Mononuclear cell (primary cell): ENCODE measurements at regions not wholly inside any gene's neighbourhood (a gene's known extent, or its start where the extent isn't known, plus 50 kb on each side); places are given as distances from the start of the nearest gene placed in this dataset.
"Not testable (repeated sequence)": the region's sequence is repeated elsewhere in the genome, so short reads cannot be mapped to it uniquely, and the experiment has no call there.

Experiments
- H3K27me3 ChIP-seq: 2 replicates; pipeline ENCODE4 v1.6.0; 2011; ENCODE audit warnings: low read length, control low read depth; ENCODE audit not compliant: insufficient read depth
- H3K4me1 ChIP-seq: 2 replicates; pipeline ENCODE4 v1.5.1; 2011; ENCODE audit warnings: mild to moderate bottlenecking, low read length, control low read depth; ENCODE audit not compliant: insufficient read depth
- H3K4me3 ChIP-seq: 2 replicates; pipeline ENCODE4 v1.5.1; 2011; ENCODE audit warnings: mild to moderate bottlenecking, low read length, moderate library complexity
- H3K9me3 ChIP-seq: 2 replicates; pipeline ENCODE4 v1.5.1; 2011; ENCODE audit warnings: low read depth, mild to moderate bottlenecking, control low read depth, low read length

DNA sequence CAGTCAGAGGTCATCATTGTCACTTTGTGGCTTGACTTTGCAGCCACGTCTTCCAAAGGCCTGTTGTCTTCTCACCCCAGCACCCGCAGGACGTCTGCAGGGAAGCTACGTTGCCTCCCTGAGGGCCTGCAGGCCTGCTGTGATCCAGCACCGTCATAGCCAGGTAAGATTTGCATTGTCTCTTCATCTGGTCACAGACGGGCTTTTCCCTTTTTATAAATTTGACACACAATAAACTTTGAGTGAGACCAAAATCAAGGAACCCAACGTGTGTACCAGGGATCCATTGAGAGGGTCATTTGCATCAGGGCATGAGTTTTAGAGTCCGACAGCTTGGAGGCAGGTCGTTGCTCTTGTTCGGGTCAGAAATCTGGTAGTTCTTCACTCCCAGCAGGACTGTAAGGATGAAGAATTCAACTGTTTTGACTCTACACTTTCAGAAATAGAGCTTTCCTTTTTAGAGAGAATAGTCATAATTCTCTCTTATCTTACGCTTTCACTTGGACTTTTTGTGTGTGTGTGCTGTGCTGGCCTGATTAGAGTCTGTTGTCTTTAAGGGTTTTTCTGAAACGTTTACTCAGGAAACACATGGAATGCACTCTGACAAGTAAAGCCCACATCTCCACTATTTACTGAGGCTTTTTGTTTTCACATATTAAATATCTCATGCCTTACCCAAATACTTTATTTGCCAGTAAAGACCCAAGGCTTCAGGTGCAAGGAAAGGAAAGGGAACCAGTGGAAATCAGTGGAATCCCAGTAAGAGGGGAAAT, 177.2 kb upstream of the TAB2 start:
- no peaks in the 10 kb centered on the region for H3K27me3 ChIP-seq
- no peaks in the 10 kb centered on the region for H3K9me3 ChIP-seq
- H3K4me3 ChIP-seq, result no peak overlapping the region
- H3K4me1 ChIP-seq, result peaks cover 24% of the 10 kb centered on the region

GRCh38 chr6:149140910-149141290, 176.6 kb upstream of the TAB2 start:
- no peak overlapping the region for H3K4me3 ChIP-seq
- H3K4me1 ChIP-seq, result peaks cover 24% of the 10 kb centered on the region
- H3K27me3 ChIP-seq, result no peaks in the 10 kb centered on the region

DNA sequence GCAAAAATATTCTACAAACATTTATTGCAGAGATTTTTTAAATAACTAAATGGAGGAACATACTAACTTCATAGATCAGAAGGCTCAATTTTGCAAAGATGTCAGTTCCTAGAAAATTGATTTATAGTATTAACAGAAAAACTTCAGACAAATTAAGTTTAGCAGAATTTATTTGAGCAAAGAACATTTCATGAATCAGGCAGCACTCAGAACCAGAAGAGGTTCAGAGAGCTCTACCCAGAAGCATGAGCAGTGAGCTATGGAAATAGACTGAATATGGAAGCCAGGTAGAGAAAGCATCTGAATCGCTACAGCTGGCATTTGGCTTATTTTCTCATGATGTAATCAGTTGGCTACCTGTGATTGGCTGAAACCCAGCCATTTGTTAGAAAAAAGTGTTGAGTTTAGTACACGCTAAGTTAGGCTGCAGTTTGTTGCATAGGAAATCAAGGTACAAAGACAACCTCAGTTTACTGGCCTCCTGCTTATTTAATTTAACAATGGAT, 174.5 kb upstream of the TAB2 start:
- H3K27me3 ChIP-seq, result no peaks in the 10 kb centered on the region
- no peaks in the 10 kb centered on the region for H3K9me3 ChIP-seq
- H3K4me3 ChIP-seq, result no peak overlapping the region
- peaks cover 30% of the 10 kb centered on the region for H3K4me1 ChIP-seq

More at GRCh38 chr6:149140910-149141290, 176.6 kb upstream of the TAB2 start:
- H3K9me3 ChIP-seq, result no peaks in the 10 kb centered on the region

DNA sequence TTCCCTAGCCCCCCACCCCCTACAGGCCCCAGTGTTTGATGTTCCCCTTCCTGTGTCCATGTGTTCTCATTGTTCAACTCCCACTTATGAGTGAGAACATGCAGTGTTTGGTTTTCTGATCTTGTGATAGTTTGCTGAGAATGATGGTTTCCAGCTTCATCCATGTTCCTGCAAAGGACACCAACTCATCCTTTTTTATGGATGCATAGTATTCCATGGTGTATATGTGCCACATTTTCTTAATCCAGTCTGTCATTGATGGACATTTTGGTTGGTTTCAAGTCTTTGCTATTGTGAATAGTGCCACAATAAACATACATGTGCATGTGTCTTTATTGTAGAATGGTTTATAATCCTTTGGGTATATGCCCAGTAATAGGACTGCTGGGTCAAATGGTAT, 171.7 kb upstream of the TAB2 start:
- H3K27me3 ChIP-seq, H3K9me3 ChIP-seq, H3K4me3 ChIP-seq: not testable (repeated sequence)
- peaks cover 19% of the 10 kb centered on the region for H3K4me1 ChIP-seq

GRCh38 chr6:149147195-149147594, 170.3 kb upstream of the TAB2 start:
- Histone ChIP-seq H3K9me3 (no peaks in the 10 kb centered on the region), H3K4me3 (no peak overlapping the region), H3K27me3 (no peaks in the 10 kb centered on the region), H3K4me1 (peaks cover 18% of the 10 kb centered on the region)

DNA sequence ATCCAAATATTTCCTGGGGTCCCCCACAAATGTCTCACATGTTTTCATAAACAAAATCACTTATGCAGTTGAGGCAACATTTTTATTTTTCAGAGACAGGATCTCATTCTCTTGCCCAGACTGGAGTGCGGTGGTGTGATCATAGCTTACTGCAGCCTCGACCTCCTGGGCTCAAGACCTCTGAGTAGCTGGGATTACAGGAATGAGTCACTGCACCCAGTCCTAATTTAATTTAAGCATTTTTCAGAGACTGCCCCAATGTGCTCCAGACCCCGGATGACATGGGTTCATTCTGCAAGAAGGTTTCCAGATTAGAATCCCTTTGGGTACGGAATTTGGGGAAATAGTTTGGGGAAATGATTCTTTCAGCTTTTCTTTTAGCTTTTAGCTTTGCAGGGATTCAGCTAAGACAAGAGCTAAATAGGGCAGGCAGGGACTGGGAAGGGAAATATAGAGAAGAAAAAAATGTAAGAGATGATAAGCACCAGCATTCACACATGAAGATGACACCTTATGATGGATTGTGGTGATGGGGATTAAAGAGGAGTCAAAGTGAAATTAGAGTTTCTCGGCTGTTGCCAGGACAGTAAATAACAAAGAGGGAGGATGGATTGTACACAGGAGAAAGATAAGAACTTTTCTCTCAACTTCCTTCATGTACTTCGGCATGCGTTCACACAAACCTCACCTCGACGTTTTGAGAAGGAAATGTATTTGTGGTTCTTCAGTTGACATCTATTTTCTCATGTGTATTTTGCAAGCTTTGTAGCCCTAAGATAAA, 169.4 kb upstream of the TAB2 start:
- Histone ChIP-seq H3K27me3 (no peaks in the 10 kb centered on the region), H3K4me3 (no peak overlapping the region), H3K9me3 (no peaks in the 10 kb centered on the region), H3K4me1 (peaks cover 24% of the 10 kb centered on the region)

GRCh38 chr6:149149653-149150052, 167.9 kb upstream of the TAB2 start:
- Histone ChIP-seq H3K4me1 (peaks cover 36% of the 10 kb centered on the region), H3K4me3 (no peak overlapping the region)

DNA sequence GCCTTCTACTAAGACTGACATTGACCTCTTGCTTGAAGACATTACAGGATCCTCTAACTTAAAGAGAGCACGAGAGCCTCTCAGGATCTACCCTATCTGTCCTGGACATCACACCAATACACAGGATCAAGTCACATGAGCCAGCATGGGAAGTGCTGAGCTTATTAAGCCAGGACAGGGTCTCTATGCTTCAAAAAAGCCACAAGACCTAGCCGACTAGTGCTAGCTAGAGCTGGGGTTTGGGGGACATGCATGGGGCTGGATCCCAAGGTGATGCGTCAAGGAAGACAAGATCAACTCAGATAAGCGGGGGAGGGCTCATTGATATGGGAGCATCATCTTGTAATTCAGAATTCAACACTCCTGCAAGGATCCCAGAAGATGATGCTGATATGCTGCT, 167.2 kb upstream of the TAB2 start:
- Histone ChIP-seq H3K4me1 (peaks cover 38% of the 10 kb centered on the region), H3K27me3 (no peaks in the 10 kb centered on the region), H3K9me3 (no peaks in the 10 kb centered on the region), H3K4me3 (no peak overlapping the region)

More at GRCh38 chr6:149149653-149150052, 167.9 kb upstream of the TAB2 start:
- H3K9me3 ChIP-seq, result no peaks in the 10 kb centered on the region
- no peaks in the 10 kb centered on the region for H3K27me3 ChIP-seq

- Histone ChIP-seq H3K27me3 (no peaks in the 10 kb centered on the region), H3K4me1 (peaks cover 38% of the 10 kb centered on the region)
Observed at GRCh38 chr6:149150801-149151398, 166.6 kb upstream of the TAB2 start.

GRCh38 chr6:149152521-149152920, 165.0 kb upstream of the TAB2 start:
- no peak overlapping the region for H3K4me3 ChIP-seq
- H3K4me1 ChIP-seq, result peaks cover 32% of the 10 kb centered on the region
- no peaks in the 10 kb centered on the region for H3K27me3 ChIP-seq
- no peaks in the 10 kb centered on the region for H3K9me3 ChIP-seq

More at GRCh38 chr6:149150801-149151398, 166.6 kb upstream of the TAB2 start:
- Histone ChIP-seq H3K4me3 (no peak overlapping the region), H3K9me3 (no peaks in the 10 kb centered on the region)

DNA sequence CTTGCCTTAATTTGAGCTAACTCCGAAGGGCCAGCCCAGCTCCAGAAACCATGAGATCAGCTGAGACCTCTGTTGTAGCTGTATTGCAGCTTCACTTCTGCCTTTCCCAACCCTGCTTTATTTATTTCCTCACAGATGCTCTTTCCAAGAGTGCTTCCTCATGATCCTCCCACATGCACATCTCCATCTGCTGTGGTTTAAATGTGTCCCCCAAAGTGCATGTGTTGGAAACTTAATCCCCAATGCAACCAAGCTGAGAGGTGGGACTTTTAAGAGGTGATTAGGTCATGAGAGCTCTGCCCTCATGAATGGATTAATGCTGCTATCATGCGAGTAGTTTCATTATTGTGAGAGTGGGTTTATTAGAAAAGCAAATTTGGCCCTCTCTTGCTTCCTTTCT, 164.4 kb upstream of the TAB2 start:
- Histone ChIP-seq H3K4me1 (peaks cover 27% of the 10 kb centered on the region), H3K9me3 (no peaks in the 10 kb centered on the region), H3K4me3 (no peak overlapping the region), H3K27me3 (no peaks in the 10 kb centered on the region)

- no peaks in the 10 kb centered on the region for H3K27me3 ChIP-seq
- no peak overlapping the region for H3K4me3 ChIP-seq
- no peaks in the 10 kb centered on the region for H3K9me3 ChIP-seq
- H3K4me1 ChIP-seq, result peaks cover 24% of the 10 kb centered on the region
Observed at GRCh38 chr6:149153693-149154092, 163.8 kb upstream of the TAB2 start.

GRCh38 chr6:149154261-149154821, 163.2 kb upstream of the TAB2 start:
- peaks cover 20% of the 10 kb centered on the region for H3K4me1 ChIP-seq
- no peaks in the 10 kb centered on the region for H3K27me3 ChIP-seq
- no peaks in the 10 kb centered on the region for H3K9me3 ChIP-seq
- no peak overlapping the region for H3K4me3 ChIP-seq

GRCh38 chr6:149157126-149157525, 160.4 kb upstream of the TAB2 start:
- H3K27me3 ChIP-seq, result no peaks in the 10 kb centered on the region
- H3K4me1 ChIP-seq, result peaks cover 20% of the 10 kb centered on the region
- H3K9me3 ChIP-seq, result no peaks in the 10 kb centered on the region
- no peak overlapping the region for H3K4me3 ChIP-seq

DNA sequence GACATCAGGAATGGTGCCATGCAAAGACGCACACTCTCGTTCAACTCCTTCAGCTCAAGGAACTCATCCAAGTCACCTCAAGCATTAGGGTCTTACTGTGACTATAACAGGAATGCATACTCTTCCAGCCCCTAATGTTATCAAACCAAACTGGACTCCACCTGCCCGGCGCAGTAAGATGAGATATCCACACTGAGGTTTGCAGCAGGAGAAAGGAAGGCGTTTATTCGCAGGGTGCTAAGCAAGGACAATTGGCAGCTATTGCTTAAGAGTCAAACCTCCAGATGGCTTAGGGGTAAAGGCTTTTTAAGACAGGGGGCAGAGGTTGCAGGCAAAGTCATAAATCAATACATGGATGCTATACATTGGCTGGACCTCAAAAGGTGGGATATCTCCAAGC, 159.4 kb upstream of the TAB2 start:
- Histone ChIP-seq H3K9me3 (no peaks in the 10 kb centered on the region), H3K27me3 (no peaks in the 10 kb centered on the region), H3K4me1 (peaks cover 14% of the 10 kb centered on the region), H3K4me3 (no peak overlapping the region)
